22Rv1 (cell line): ENCODE measurements at regions not wholly inside any gene's neighbourhood (a gene's known extent, or its start where the extent isn't known, plus 50 kb on each side); places are given as distances from the start of the nearest gene placed in this dataset.

Experiments used
- ZFX ChIP-seq: fragments of 450-650 bp; IDR thresholded peaks from 2 replicates; pipeline ENCODE4 v1.6.1; 2017; ENCODE audit warnings: antibody characterized with exemption, borderline replicate concordance
- TF ChIP-seq, protein P1 (sequence below): fragments of 450-650 bp; IDR thresholded peaks from 2 replicates; pipeline ENCODE4 v1.5.1; 2017; ENCODE audit warnings: mild to moderate bottlenecking

DNA sequence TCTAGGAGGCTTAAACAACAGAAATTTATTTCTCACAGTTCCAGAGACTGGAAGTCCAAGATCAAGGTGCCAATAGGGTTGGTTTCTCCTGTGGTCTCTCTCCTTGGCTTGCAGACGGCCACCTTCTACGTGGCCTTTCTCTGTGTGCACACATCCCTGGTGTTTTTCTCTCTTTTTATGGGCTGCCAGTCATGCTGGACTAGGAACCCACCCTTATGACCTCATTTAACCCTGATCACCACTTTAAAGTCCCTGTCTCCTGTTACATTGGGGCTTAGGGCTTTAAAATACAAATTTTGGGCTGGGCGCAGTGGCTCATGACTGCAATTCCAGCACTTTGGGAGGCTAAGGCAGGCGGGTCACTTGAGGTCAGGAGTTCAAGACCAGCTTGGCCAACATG lies 157.1 kb downstream of the TLE1 start:
- TF ChIP-seq, protein P1, sequence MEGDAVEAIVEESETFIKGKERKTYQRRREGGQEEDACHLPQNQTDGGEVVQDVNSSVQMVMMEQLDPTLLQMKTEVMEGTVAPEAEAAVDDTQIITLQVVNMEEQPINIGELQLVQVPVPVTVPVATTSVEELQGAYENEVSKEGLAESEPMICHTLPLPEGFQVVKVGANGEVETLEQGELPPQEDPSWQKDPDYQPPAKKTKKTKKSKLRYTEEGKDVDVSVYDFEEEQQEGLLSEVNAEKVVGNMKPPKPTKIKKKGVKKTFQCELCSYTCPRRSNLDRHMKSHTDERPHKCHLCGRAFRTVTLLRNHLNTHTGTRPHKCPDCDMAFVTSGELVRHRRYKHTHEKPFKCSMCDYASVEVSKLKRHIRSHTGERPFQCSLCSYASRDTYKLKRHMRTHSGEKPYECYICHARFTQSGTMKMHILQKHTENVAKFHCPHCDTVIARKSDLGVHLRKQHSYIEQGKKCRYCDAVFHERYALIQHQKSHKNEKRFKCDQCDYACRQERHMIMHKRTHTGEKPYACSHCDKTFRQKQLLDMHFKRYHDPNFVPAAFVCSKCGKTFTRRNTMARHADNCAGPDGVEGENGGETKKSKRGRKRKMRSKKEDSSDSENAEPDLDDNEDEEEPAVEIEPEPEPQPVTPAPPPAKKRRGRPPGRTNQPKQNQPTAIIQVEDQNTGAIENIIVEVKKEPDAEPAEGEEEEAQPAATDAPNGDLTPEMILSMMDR = no peak
- no peak for TF ChIP-seq ZFX
